CD4-positive, alpha-beta T cell (primary cell): ENCODE measurements at regions not wholly inside any gene's neighbourhood (a gene's known extent, or its start where the extent isn't known, plus 50 kb on each side); places are given as distances from the start of the nearest gene placed in this dataset.

Experiments used
- ATAC-seq: fragments of 200-7000 bp; cut with Tn5 transposase; one replicate; pipeline ENCODE4 v1.10.0; 2022; ENCODE audit warnings: mild to moderate bottlenecking; ENCODE audit not compliant: poor library complexity
- CTCF ChIA-PET: fragments of 350-600 bp; sonication (Branson Sonifier 250); formaldehyde crosslinking; loops from one replicate; lab custom pipeline; 2021; ENCODE audit warnings: antibody characterized with exemption, inconsistent platforms; lab: Charles Lee
- POLR2A ChIA-PET: fragments of 350-600 bp; sonication (Branson Sonifier 250); formaldehyde crosslinking; loops from one replicate; lab custom pipeline; 2021; ENCODE audit warnings: antibody characterized with exemption, inconsistent platforms; lab: Charles Lee
- DNase-seq, 14 experiments: peaks; one replicate each; pipeline ENCODE4 v3.0.0-alpha.2; 2013 to 2020; ENCODE audit warnings: mixed read lengths in 2 of 14
- H3K27ac ChIP-seq, 2 donors: one replicate each; pipeline versions ENCODE4 v1.5.1 to v1.7.0; 2013; ENCODE audit warnings: low read length in 2 of 2, low read depth in 1 of 2, mild to moderate bottlenecking in 1 of 2
- H3K27me3 ChIP-seq, 2 experiments: 1 replicate in 1 of 2; 2 replicates in 1 of 2; pipeline versions ENCODE4 v1.6.1 to v1.7.0; 2013; ENCODE audit warnings: low read length in 2 of 2, control low read depth in 1 of 2, mild to moderate bottlenecking in 1 of 2, moderate library complexity in 1 of 2; ENCODE audit not compliant: insufficient read depth in 2 of 2, control insufficient read depth in 1 of 2
- H3K36me3 ChIP-seq: one replicate; pipeline ENCODE4 v1.6.1; 2013; ENCODE audit warnings: low read length, control low read depth; ENCODE audit not compliant: insufficient read depth
- H3K4me1 ChIP-seq: one replicate; pipeline ENCODE4 v1.6.1; 2013; ENCODE audit warnings: low read length, control low read depth; ENCODE audit not compliant: insufficient read depth
- H3K4me3 ChIP-seq: one replicate; pipeline ENCODE4 v1.5.1; 2013; ENCODE audit warnings: mild to moderate bottlenecking, low read length, moderate library complexity
- H3K9me3 ChIP-seq, 2 experiments: 1 replicate in 1 of 2; 2 replicates in 1 of 2; pipeline versions ENCODE4 v1.6.1 to v1.7.0; 2013; ENCODE audit warnings: low read length in 2 of 2, mild to moderate bottlenecking in 2 of 2, control low read depth in 1 of 2, moderate library complexity in 1 of 2; ENCODE audit not compliant: control insufficient read depth in 1 of 2, insufficient read depth in 1 of 2
- H3K27ac Mint-ChIP-seq: one replicate; pipeline ENCODE4 v1.8.0; 2020; ENCODE audit warnings: mixed read lengths
- H3K27me3 Mint-ChIP-seq: one replicate; pipeline ENCODE4 v1.8.0; 2021; ENCODE audit warnings: mixed read lengths
- H3K36me3 Mint-ChIP-seq: one replicate; pipeline ENCODE4 v1.8.0; 2021; ENCODE audit warnings: low read depth, mixed read lengths
- H3K4me1 Mint-ChIP-seq: one replicate; pipeline ENCODE4 v1.8.0; 2021; ENCODE audit warnings: low read depth, mixed read lengths
- H3K4me3 Mint-ChIP-seq: one replicate; pipeline ENCODE4 v1.8.0; 2020; ENCODE audit warnings: mild to moderate bottlenecking, mixed read lengths
- H3K9me3 Mint-ChIP-seq: one replicate; pipeline ENCODE4 v1.8.0; 2020; ENCODE audit warnings: mixed read lengths
- CTCF ChIP-seq: fragments of 200-600 bp; IDR thresholded peaks from one replicate; pipeline ENCODE4 v1.8.0; 2022; ENCODE audit warnings: antibody characterized with exemption, mild to moderate bottlenecking
- intact Hi-C, 2 experiments: fragments of 100-400 bp; cut with DNase I in 1 of 2; cut with micrococcal nuclease in 1 of 2; formaldehyde crosslinking; loops; one replicate each; pipeline versions ENCODE4 v1.15.1 to v1.9.0; 2023 to 2025; cut with DNase I, micrococcal nuclease

- H3K27me3 ChIP-seq, result no peaks in the 10 kb centered on the region
Measured at GRCh38 chr10:20596911-20597310, 300.2 kb downstream of the NEBL start.

GRCh38 chr10:20596065-20596755 lies 300.9 kb downstream of the NEBL start:
- POLR2A ChIA-PET, result no interaction called here
- no peak overlapping the region for H3K4me3 Mint-ChIP-seq

More at GRCh38 chr10:20596911-20597310, 300.2 kb downstream of the NEBL start:
- no peak overlapping the region for H3K4me3 ChIP-seq
- H3K9me3 ChIP-seq, result peaks cover 0 to 3% of the 10 kb centered on the region in 2 experiments
- H3K27ac ChIP-seq, result no peak overlapping the region
- no peak for DNase-seq
- intact Hi-C loops, result no loop called here
- Mint-ChIP-seq H3K36me3 (no peaks in the 10 kb centered on the region), H3K27me3 (no peaks in the 10 kb centered on the region), H3K27ac (no peak overlapping the region), H3K4me1 (no peaks in the 10 kb centered on the region), H3K9me3 (no peaks in the 10 kb centered on the region), H3K4me3 (no peak overlapping the region)
- H3K36me3 ChIP-seq, result no peaks in the 10 kb centered on the region
- ChIA-PET CTCF (no interaction called here), POLR2A (no interaction called here)
- no peak for ATAC-seq
- no peak for TF ChIP-seq CTCF
- H3K4me1 ChIP-seq, result no peaks in the 10 kb centered on the region

DNA sequence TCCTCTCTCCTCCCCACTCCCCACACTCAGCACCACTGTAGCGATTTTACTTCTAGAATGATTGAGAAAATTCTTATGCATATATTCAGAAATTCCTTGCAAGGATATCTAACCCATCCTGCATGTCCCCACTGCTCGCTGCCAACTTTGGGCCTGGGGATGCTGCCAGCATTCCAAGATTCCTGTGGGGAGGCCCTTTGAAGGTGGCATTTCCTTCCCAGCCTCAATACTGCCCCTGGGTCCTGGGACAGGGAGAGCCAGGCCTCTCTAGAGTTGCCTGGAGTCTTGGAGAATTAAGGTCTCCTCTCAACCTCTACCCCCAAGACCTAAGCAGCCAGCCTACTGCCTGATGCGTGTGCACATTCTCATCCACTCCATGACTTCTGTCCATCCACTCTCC lies 303.5 kb downstream of the NEBL start:
- H3K27ac Mint-ChIP-seq, result no peak overlapping the region
- no peak overlapping the region for H3K4me3 Mint-ChIP-seq
- Histone ChIP-seq H3K27me3 (no peaks in the 10 kb centered on the region), H3K36me3 (no peaks in the 10 kb centered on the region), H3K9me3 (peaks cover 0 to 3% of the 10 kb centered on the region in 2 experiments), H3K4me1 (no peaks in the 10 kb centered on the region), H3K27ac (no peak overlapping the region), H3K4me3 (no peak overlapping the region)
- no peak for ATAC-seq
- no peaks in the 10 kb centered on the region for H3K27me3 Mint-ChIP-seq
- no peaks in the 10 kb centered on the region for H3K4me1 Mint-ChIP-seq
- CTCF ChIA-PET, result no interaction called here
- no peaks in the 10 kb centered on the region for H3K36me3 Mint-ChIP-seq
- POLR2A ChIA-PET, result no interaction called here
- no peak for DNase-seq
- H3K9me3 Mint-ChIP-seq, result no peaks in the 10 kb centered on the region
- no peak for TF ChIP-seq CTCF
- intact Hi-C loops, result no loop called here

More at GRCh38 chr10:20596065-20596755, 300.9 kb downstream of the NEBL start:
- DNase-seq (no peak), ATAC-seq (no peak)
- no peak for TF ChIP-seq CTCF
- intact Hi-C loops, result no loop called here
- CTCF ChIA-PET, result interaction anchor here (0.7 kb wide), 1 partner anchor 74 kb away, joined by 3 read pairs; no protein-coding TSS in a partner anchor
- no peak overlapping the region for H3K4me3 ChIP-seq
- no peaks in the 10 kb centered on the region for H3K4me1 ChIP-seq
- no peaks in the 10 kb centered on the region for H3K27me3 Mint-ChIP-seq
- H3K4me1 Mint-ChIP-seq, result no peaks in the 10 kb centered on the region
- H3K9me3 ChIP-seq, result peaks cover 0 to 3% of the 10 kb centered on the region in 2 experiments
- no peaks in the 10 kb centered on the region for H3K9me3 Mint-ChIP-seq
- H3K27me3 ChIP-seq, result no peaks in the 10 kb centered on the region
- H3K27ac ChIP-seq, result no peak overlapping the region
- no peaks in the 10 kb centered on the region for H3K36me3 Mint-ChIP-seq
- H3K36me3 ChIP-seq, result no peaks in the 10 kb centered on the region
- no peak overlapping the region for H3K27ac Mint-ChIP-seq
